ENCODE measurements at regions not wholly inside any gene's neighbourhood (a gene's known extent, or its start where the extent isn't known, plus 50 kb on each side); places are given as distances from the start of the nearest gene placed in this dataset.
"Not testable (repeated sequence)": the region's sequence is repeated elsewhere in the genome, so short reads cannot be mapped to it uniquely, and the experiment has no call there.

GRCh38 chr12:46514886-46515285 lies 142.3 kb upstream of the SLC38A2 start:
- no peak for ATAC-seq (ENCODE audit: low read depth)

GRCh38 chr12:46510257-46510656 lies 137.7 kb upstream of the SLC38A2 start:
- H3K36me3 ChIP-seq (ENCODE audit: low read depth); DNase-seq (ENCODE audit: low spot score); H3K4me3 ChIP-seq (ENCODE audit: severe bottlenecking); ATAC-seq (ENCODE audit: low read depth); H3K27ac ChIP-seq (ENCODE audit: poor library complexity, severe bottlenecking); H3K9me3 ChIP-seq (ENCODE audit: severe bottlenecking); H3K27me3 ChIP-seq (ENCODE audit: insufficient read depth, poor library complexity, severe bottlenecking): not testable (repeated sequence)
- peaks cover 11% of the 10 kb centered on the region for H3K4me1 ChIP-seq (ENCODE audit: insufficient read depth, poor library complexity, severe bottlenecking)

More at GRCh38 chr12:46514886-46515285, 142.3 kb upstream of the SLC38A2 start:
- no peak for DNase-seq (ENCODE audit: low spot score)
- Histone ChIP-seq H3K36me3 (ENCODE audit: low read depth) (no peaks in the 10 kb centered on the region), H3K4me1 (ENCODE audit: insufficient read depth, poor library complexity, severe bottlenecking) (peaks cover 4% of the 10 kb centered on the region), H3K27ac (ENCODE audit: poor library complexity, severe bottlenecking) (no peak overlapping the region), H3K9me3 (ENCODE audit: severe bottlenecking) (peaks cover 2% of the 10 kb centered on the region), H3K27me3 (ENCODE audit: insufficient read depth, poor library complexity, severe bottlenecking) (no peaks in the 10 kb centered on the region), H3K4me3 (ENCODE audit: severe bottlenecking) (no peak overlapping the region)
- TF ChIP-seq, protein P1, sequence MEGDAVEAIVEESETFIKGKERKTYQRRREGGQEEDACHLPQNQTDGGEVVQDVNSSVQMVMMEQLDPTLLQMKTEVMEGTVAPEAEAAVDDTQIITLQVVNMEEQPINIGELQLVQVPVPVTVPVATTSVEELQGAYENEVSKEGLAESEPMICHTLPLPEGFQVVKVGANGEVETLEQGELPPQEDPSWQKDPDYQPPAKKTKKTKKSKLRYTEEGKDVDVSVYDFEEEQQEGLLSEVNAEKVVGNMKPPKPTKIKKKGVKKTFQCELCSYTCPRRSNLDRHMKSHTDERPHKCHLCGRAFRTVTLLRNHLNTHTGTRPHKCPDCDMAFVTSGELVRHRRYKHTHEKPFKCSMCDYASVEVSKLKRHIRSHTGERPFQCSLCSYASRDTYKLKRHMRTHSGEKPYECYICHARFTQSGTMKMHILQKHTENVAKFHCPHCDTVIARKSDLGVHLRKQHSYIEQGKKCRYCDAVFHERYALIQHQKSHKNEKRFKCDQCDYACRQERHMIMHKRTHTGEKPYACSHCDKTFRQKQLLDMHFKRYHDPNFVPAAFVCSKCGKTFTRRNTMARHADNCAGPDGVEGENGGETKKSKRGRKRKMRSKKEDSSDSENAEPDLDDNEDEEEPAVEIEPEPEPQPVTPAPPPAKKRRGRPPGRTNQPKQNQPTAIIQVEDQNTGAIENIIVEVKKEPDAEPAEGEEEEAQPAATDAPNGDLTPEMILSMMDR (IDR thresholded peaks at IDR 0.05; ENCODE audit: poor library complexity, severe bottlenecking), result no peak

GRCh38 chr12:46509135-46509534 lies 136.6 kb upstream of the SLC38A2 start:
- no peaks in the 10 kb centered on the region for H3K27me3 ChIP-seq (ENCODE audit: insufficient read depth, poor library complexity, severe bottlenecking)

DNA sequence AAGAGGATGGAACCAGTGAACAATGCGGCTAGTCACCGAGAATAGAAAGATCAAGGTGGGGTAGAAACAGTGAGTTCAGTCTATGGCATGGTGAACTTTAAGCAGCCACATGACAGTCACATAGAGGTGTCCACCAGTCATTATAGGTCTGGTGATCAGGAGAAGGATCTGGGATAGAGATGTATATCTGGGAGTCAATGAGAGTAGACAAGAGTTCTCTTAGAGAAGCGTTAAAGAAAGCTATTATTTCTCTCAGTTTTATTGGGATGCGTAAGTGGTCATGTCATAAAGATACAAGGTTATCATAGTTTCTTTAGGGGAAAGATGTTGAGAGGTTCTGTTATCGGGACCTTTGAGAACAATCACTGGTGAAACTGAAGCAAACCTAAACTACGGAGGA lies 136.1 kb upstream of the SLC38A2 start:
- Histone ChIP-seq H3K4me3 (ENCODE audit: severe bottlenecking) (no peak overlapping the region), H3K9me3 (ENCODE audit: severe bottlenecking) (peaks cover 15% of the 10 kb centered on the region), H3K36me3 (ENCODE audit: low read depth) (no peaks in the 10 kb centered on the region), H3K4me1 (ENCODE audit: insufficient read depth, poor library complexity, severe bottlenecking) (peaks cover 7% of the 10 kb centered on the region), H3K27ac (ENCODE audit: poor library complexity, severe bottlenecking) (peak overlapping the region; percentile 26), H3K27me3 (ENCODE audit: insufficient read depth, poor library complexity, severe bottlenecking) (no peaks in the 10 kb centered on the region)
- TF ChIP-seq, protein P1 (IDR thresholded peaks at IDR 0.05; ENCODE audit: poor library complexity, severe bottlenecking), result no peak
- no peak for DNase-seq (ENCODE audit: low spot score)
- no peak for ATAC-seq (ENCODE audit: low read depth)

More at GRCh38 chr12:46509135-46509534, 136.6 kb upstream of the SLC38A2 start:
- Histone ChIP-seq H3K27ac (ENCODE audit: poor library complexity, severe bottlenecking) (no peak overlapping the region), H3K4me3 (ENCODE audit: severe bottlenecking) (no peak overlapping the region), H3K9me3 (ENCODE audit: severe bottlenecking) (peaks cover 15% of the 10 kb centered on the region), H3K4me1 (ENCODE audit: insufficient read depth, poor library complexity, severe bottlenecking) (peaks cover 7% of the 10 kb centered on the region), H3K36me3 (ENCODE audit: low read depth) (no peaks in the 10 kb centered on the region)
- TF ChIP-seq, protein P1 (IDR thresholded peaks at IDR 0.05; ENCODE audit: poor library complexity, severe bottlenecking), result no peak
- DNase-seq (ENCODE audit: low spot score), result no peak
- no peak for ATAC-seq (ENCODE audit: low read depth)

- Histone ChIP-seq H3K36me3 (ENCODE audit: low read depth) (no peaks in the 10 kb centered on the region), H3K4me3 (ENCODE audit: severe bottlenecking) (no peak overlapping the region), H3K9me3 (ENCODE audit: severe bottlenecking) (peaks cover 15% of the 10 kb centered on the region), H3K4me1 (ENCODE audit: insufficient read depth, poor library complexity, severe bottlenecking) (peaks cover 7% of the 10 kb centered on the region), H3K27ac (ENCODE audit: poor library complexity, severe bottlenecking) (peak overlapping the region; percentile 26), H3K27me3 (ENCODE audit: insufficient read depth, poor library complexity, severe bottlenecking) (no peaks in the 10 kb centered on the region)
- DNase-seq (ENCODE audit: low spot score) (no peak), ATAC-seq (ENCODE audit: low read depth) (peak; percentile 52; the same call in 1 of the 3 replicates)
- TF ChIP-seq, protein P1 (IDR thresholded peaks at IDR 0.05; ENCODE audit: poor library complexity, severe bottlenecking), result no peak
These were observed 135.2 kb upstream of the SLC38A2 start for GRCh38 chr12:46507766-46508165.

All from RWPE2 (cell line).